Tibial artery (tissue), 4 donors: ENCODE measurements at regions not wholly inside any gene's neighbourhood (a gene's known extent, or its start where the extent isn't known, plus 50 kb on each side); places are given as distances from the start of the nearest gene placed in this dataset.
"Not testable (repeated sequence)": the region's sequence is repeated elsewhere in the genome, so short reads cannot be mapped to it uniquely, and the experiment has no call there.

Source experiments
- DNase-seq, 2 donors: peaks; one replicate each; pipeline ENCODE4 v3.0.0-alpha.2; 2019
- H3K27ac ChIP-seq, 2 donors: fragments of 200-600 bp; sonication (generic) in 1 of 2; 1 replicate in 1 of 2; 2 replicates in 1 of 2; pipeline ENCODE4 v1.5.1; 2018 to 2019; ENCODE audit warnings: mild to moderate bottlenecking in 1 of 2
- H3K27me3 ChIP-seq, 2 donors: fragments of 200-600 bp; sonication (generic) in 1 of 2; one replicate each; pipeline versions ENCODE4 v1.5.1 to v1.6.0; 2016 to 2019
- H3K36me3 ChIP-seq, 3 donors: fragments of 200-600 bp; sonication (generic) in 2 of 3; one replicate each; pipeline ENCODE4 v1.5.1; 2016 to 2019; ENCODE audit warnings: mild to moderate bottlenecking in 2 of 3
- H3K4me1 ChIP-seq, 4 donors: fragments of 200-600 bp; sonication (generic) in 2 of 4; 1 replicate in 3 of 4; 2 replicates in 1 of 4; pipeline ENCODE4 v1.5.1; 2016 to 2019
- H3K4me3 ChIP-seq, 2 donors: fragments of 200-600 bp; sonication (generic) in 1 of 2; 1 replicate in 1 of 2; 2 replicates in 1 of 2; pipeline ENCODE4 v1.5.1; 2018 to 2019; ENCODE audit warnings: mild to moderate bottlenecking in 2 of 2
- H3K9me3 ChIP-seq, 3 donors: fragments of 200-600 bp; sonication (generic) in 1 of 3; one replicate each; pipeline ENCODE4 v1.5.1; 2016 to 2019
- CTCF ChIP-seq, 2 experiments: fragments of 200-600 bp in 1 of 2; fragments of 450-650 bp in 1 of 2; IDR thresholded peaks; one replicate each; pipeline ENCODE4 v1.5.1; 2017 to 2019; ENCODE audit warnings: antibody characterized with exemption in 2 of 2, mild to moderate bottlenecking in 1 of 2, moderate library complexity in 1 of 2
- intact Hi-C: fragments of 100-400 bp; cut with DNase I; formaldehyde crosslinking; loops from one replicate; pipeline ENCODE4 v1.15.0; 2023; ENCODE audit warnings: low total_unique reads

DNA sequence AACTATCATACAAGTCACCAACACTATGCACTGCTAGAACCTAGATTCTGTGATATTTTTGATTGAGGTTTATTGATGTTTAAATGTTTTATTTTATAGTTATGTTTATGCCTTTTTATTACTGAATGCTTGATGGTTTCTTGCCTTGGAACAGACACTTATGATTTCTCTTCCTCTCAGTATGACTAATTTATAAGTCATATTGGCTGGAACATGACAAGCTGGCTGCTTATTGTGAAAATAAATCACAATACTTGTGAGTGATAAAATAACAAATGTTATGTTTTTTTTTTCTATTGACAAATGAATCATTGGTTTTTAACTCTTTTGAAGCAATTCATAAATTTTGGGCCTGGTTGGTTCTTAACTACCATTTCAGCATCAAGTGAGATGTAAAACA lies 142.0 kb upstream of the MALRD1 start:
- no peaks in the 10 kb centered on the region for H3K36me3 ChIP-seq
- intact Hi-C loops = no loop called here
- DNase-seq = no peak
- H3K27me3 ChIP-seq = no peaks in the 10 kb centered on the region
- H3K27ac ChIP-seq = no peak overlapping the region
- no peak for TF ChIP-seq CTCF (IDR thresholded peaks at IDR 0.05)
- no peaks in the 10 kb centered on the region for H3K9me3 ChIP-seq
- no peak overlapping the region for H3K4me3 ChIP-seq
- no peaks in the 10 kb centered on the region for H3K4me1 ChIP-seq

DNA sequence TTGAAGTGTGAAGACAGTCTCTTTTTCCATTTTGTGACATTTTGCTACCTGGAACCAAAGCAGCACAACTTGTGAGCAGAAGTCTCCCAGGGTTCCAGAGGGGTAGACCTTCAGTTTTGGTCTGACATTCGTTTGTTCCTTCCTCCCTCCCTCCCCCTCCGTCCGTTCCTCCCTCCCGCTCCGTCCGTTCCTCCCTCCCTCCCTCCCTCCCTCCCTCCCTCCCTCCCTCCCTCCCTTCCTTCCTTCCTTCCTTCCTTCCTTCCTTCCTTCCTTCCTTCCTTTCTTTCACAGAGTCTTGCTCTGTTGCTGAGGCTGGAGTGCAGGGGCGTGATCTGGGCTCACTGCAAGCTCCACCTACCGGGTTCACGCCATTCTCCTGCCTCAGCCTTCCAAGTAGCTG lies 131.2 kb upstream of the MALRD1 start:
- H3K9me3 ChIP-seq, H3K27ac ChIP-seq, H3K4me3 ChIP-seq, H3K4me1 ChIP-seq, intact Hi-C loops, H3K27me3 ChIP-seq, H3K36me3 ChIP-seq, DNase-seq: not testable (repeated sequence)

- Histone ChIP-seq H3K9me3 (no peaks in the 10 kb centered on the region), H3K4me1 (no peaks in the 10 kb centered on the region)
- intact Hi-C loops = no loop called here
Observed at GRCh38 chr10:18918532-18918931, 130.1 kb upstream of the MALRD1 start.

DNA sequence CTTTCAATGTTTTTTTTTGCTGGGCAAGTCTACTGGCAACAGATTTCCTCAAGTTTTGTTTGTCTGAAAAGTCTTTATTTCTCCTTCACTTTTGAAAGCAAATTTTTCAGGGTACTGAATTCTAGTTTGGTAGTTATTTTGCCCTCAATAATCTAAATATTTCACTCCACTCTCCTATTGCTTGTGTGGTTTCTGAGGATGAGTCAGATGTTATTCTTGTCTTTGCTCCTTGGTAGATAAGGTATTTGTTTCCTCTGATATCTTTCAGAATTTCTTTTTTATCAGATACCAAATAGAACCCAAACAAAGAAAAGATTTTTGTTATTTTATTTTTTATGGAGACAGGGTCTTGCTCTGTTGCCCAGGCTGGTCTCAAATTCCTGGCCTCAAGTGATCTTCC lies 99.2 kb upstream of the MALRD1 start:
- no peaks in the 10 kb centered on the region for H3K36me3 ChIP-seq
- TF ChIP-seq CTCF (IDR thresholded peaks at IDR 0.05) = no peak
- DNase-seq = no peak
- H3K4me1 ChIP-seq = no peaks in the 10 kb centered on the region
- no peak overlapping the region for H3K4me3 ChIP-seq
- H3K27ac ChIP-seq = no peak overlapping the region
- no peaks in the 10 kb centered on the region for H3K9me3 ChIP-seq
- no peaks in the 10 kb centered on the region for H3K27me3 ChIP-seq
- intact Hi-C loops = no loop called here

More at GRCh38 chr10:18918532-18918931, 130.1 kb upstream of the MALRD1 start:
- Histone ChIP-seq H3K27me3 (no peaks in the 10 kb centered on the region), H3K4me3 (no peak overlapping the region), H3K36me3 (no peaks in the 10 kb centered on the region), H3K27ac (no peak overlapping the region)
- DNase-seq = no peak
- no peak for TF ChIP-seq CTCF (IDR thresholded peaks at IDR 0.05)

GRCh38 chr10:18951072-18951823 lies 97.4 kb upstream of the MALRD1 start:
- DNase-seq, H3K4me3 ChIP-seq, intact Hi-C loops, H3K4me1 ChIP-seq, H3K36me3 ChIP-seq, H3K27ac ChIP-seq, H3K27me3 ChIP-seq, H3K9me3 ChIP-seq: not testable (repeated sequence)

GRCh38 chr10:18955061-18955460 lies 93.5 kb upstream of the MALRD1 start:
- intact Hi-C loops = no loop called here
- Histone ChIP-seq H3K4me1 (no peaks in the 10 kb centered on the region), H3K36me3 (no peaks in the 10 kb centered on the region), H3K27me3 (no peaks in the 10 kb centered on the region), H3K4me3 (no peak overlapping the region), H3K27ac (no peak overlapping the region), H3K9me3 (no peaks in the 10 kb centered on the region)
- no peak for DNase-seq
- TF ChIP-seq CTCF (IDR thresholded peaks at IDR 0.05) = no peak

GRCh38 chr10:18959369-18959768 lies 89.2 kb upstream of the MALRD1 start:
- H3K4me3 ChIP-seq = no peak overlapping the region
- TF ChIP-seq CTCF (IDR thresholded peaks at IDR 0.05) = no peak
- no peak for DNase-seq
- H3K4me1 ChIP-seq = no peaks in the 10 kb centered on the region
- no peaks in the 10 kb centered on the region for H3K36me3 ChIP-seq
- no peaks in the 10 kb centered on the region for H3K9me3 ChIP-seq
- intact Hi-C loops = no loop called here
- no peak overlapping the region for H3K27ac ChIP-seq
- H3K27me3 ChIP-seq = no peaks in the 10 kb centered on the region
